HG02798 (cell line): ENCODE measurements at regions not wholly inside any gene's neighbourhood (a gene's known extent, or its start where the extent isn't known, plus 50 kb on each side); places are given as distances from the start of the nearest gene placed in this dataset.

Source experiments
- ATAC-seq: cut with Tn5 transposase; IDR thresholded peaks from one replicate; pipeline ENCODE4 v1.9.1; 2021; ENCODE audit warnings: mild to moderate bottlenecking; ENCODE audit not compliant: unreplicated experiment, poor library complexity

DNA sequence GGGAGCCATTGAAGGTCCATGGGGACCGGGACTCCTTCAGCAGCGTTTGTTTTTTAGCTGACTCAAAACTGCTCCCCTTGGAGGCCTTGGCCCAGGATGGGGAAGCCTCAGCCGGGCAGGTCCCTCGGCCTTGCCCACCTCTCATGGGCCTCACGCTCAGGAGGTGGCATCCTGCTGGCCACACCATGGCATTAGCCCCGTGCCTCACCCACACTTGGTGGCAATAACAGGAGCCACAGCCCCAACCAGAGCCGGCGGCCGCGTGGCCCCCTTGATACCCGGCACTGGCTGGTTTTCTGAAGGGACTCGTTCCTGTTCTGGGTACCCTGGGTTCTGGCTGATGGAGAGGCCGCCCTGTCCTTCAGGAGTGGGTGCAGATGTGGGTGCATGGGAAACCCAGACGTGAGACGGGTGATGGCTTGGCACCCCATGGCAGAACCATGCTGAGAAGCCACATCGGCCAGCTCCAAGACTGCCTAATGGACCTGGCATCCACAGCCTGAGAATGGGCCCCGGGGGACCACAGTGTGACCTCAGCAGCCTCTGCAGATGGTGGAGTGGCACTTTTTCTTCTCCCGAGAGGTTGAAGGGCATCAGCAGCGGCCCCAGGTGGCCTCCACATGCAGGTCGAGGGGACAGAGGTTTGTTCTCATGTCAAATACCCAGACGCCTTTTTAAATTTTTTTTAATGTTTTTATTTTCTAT lies 49.8 kb upstream of the PPARA start:
- no peak for ATAC-seq
